Prostate gland (tissue), 2 donors: ENCODE measurements at regions not wholly inside any gene's neighbourhood (a gene's known extent, or its start where the extent isn't known, plus 50 kb on each side); places are given as distances from the start of the nearest gene placed in this dataset.

ENCODE experiments used
- POLR2A ChIP-seq: fragments of 450-650 bp; IDR thresholded peaks from one replicate; pipeline ENCODE4 v1.6.1; 2016; ENCODE audit warnings: antibody characterized with exemption, mild to moderate bottlenecking
- POLR2AphosphoS5 ChIP-seq: sonication (generic); formaldehyde crosslinking; IDR thresholded peaks from one replicate; pipeline ENCODE4 v1.6.1; 2017; ENCODE audit warnings: antibody characterized with exemption
- TF ChIP-seq, protein P1 (sequence below), 4 experiments: fragments of 200-600 bp in 2 of 4; fragments of 450-650 bp in 2 of 4; sonication (generic) in 2 of 4; IDR thresholded peaks; 1 replicate in 3 of 4; 2 replicates in 1 of 4; pipeline ENCODE4 v1.5.1; 2016 to 2019; ENCODE audit warnings: antibody characterized with exemption in 4 of 4, mild to moderate bottlenecking in 2 of 4, moderate library complexity in 2 of 4

DNA sequence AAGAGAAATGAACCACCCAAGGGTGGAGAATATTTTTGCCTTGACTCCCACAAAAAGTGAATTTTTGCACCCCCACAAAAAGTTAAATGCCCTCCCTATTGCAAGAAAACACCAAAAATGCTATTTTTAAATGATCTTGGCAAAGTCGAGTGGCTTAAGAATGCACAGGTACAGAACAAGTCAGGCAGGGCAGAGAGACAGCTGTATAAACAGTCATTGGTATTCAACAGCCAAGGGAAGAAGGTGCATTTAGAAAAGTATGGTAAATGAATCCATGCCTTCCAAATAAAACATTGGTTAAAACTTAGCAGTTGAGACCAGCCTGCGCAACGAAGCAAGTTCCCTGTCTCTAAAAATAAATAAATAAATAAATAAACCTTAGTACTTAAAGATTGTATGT is 169.3 kb downstream of the CHIC2 start:
- TF ChIP-seq, protein P1, sequence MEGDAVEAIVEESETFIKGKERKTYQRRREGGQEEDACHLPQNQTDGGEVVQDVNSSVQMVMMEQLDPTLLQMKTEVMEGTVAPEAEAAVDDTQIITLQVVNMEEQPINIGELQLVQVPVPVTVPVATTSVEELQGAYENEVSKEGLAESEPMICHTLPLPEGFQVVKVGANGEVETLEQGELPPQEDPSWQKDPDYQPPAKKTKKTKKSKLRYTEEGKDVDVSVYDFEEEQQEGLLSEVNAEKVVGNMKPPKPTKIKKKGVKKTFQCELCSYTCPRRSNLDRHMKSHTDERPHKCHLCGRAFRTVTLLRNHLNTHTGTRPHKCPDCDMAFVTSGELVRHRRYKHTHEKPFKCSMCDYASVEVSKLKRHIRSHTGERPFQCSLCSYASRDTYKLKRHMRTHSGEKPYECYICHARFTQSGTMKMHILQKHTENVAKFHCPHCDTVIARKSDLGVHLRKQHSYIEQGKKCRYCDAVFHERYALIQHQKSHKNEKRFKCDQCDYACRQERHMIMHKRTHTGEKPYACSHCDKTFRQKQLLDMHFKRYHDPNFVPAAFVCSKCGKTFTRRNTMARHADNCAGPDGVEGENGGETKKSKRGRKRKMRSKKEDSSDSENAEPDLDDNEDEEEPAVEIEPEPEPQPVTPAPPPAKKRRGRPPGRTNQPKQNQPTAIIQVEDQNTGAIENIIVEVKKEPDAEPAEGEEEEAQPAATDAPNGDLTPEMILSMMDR (IDR thresholded peaks at IDR 0.05): no peak
- TF ChIP-seq POLR2AphosphoS5 (no peak), POLR2A (no peak)
